ENCODE measurements at regions not wholly inside any gene's neighbourhood (a gene's known extent, or its start where the extent isn't known, plus 50 kb on each side); places are given as distances from the start of the nearest gene placed in this dataset.

- no peak overlapping the region for H3K27ac ChIP-seq (ENCODE audit: low read depth, low read length)
- no peak overlapping the region for H3K18ac ChIP-seq (ENCODE audit: low read length)
- H3K4ac ChIP-seq (ENCODE audit: low read depth, low read length): no peak overlapping the region
- H2BK12ac ChIP-seq (ENCODE audit: low read length): no peak overlapping the region
- no peak overlapping the region for H3K9ac ChIP-seq (ENCODE audit: low read length)
- H3K4me3 ChIP-seq (ENCODE audit: low read depth, low read length): no peak overlapping the region
- no peak overlapping the region for H3K4me2 ChIP-seq (ENCODE audit: low read length)
- H3K79me1 ChIP-seq (ENCODE audit: low read length): no peaks in the 10 kb centered on the region
- no peaks in the 10 kb centered on the region for H3K79me2 ChIP-seq (ENCODE audit: control insufficient read depth, insufficient read depth, low read length, poor library complexity)
- no peak overlapping the region for H4K91ac ChIP-seq (ENCODE audit: low read depth, low read length)
- H4K12ac ChIP-seq (ENCODE audit: low read depth, low read length): no peak overlapping the region
- DNase-seq: no peak
- H3K36me3 ChIP-seq (ENCODE audit: control insufficient read depth in 1 of 2, insufficient read depth in 2 of 2, low read length in 2 of 2): no peaks in the 10 kb centered on the region
- H2BK5ac ChIP-seq (ENCODE audit: low read depth, low read length, poor library complexity): no peak overlapping the region
- no peak overlapping the region for H2AK5ac ChIP-seq (ENCODE audit: low read length)
- no peak overlapping the region for H4K8ac ChIP-seq (ENCODE audit: low read depth, low read length)
- no peaks in the 10 kb centered on the region for H3K4me1 ChIP-seq (ENCODE audit: control insufficient read depth in 1 of 2, insufficient read depth in 2 of 2, low read length in 2 of 2)
- H2BK120ac ChIP-seq (ENCODE audit: insufficient read depth, low read length, poor library complexity): no peak overlapping the region
- no CpG with 5 or more reads among the region's 3 CpGs for WGBS (ENCODE audit: extremely low coverage, insufficient coverage, insufficient read length)
- no peak overlapping the region for H2AFZ ChIP-seq (ENCODE audit: insufficient read depth, low read length, poor library complexity)
- no peak overlapping the region for H3K14ac ChIP-seq (ENCODE audit: low read length)
- no peaks in the 10 kb centered on the region for H3K27me3 ChIP-seq (ENCODE audit: insufficient read depth, low read length)
- H3K23ac ChIP-seq (ENCODE audit: low read length): no peak overlapping the region
- H3K9me3 ChIP-seq (ENCODE audit: insufficient read depth, low read depth, low read length): no peaks in the 10 kb centered on the region
Measured at GRCh38 chr6:84501315-84501714, 263.1 kb downstream of the TBX18 start.

GRCh38 chr6:84500726-84501125 is 263.7 kb downstream of the TBX18 start:
- Histone ChIP-seq H4K12ac (ENCODE audit: low read depth, low read length) (no peak overlapping the region), H3K36me3 (ENCODE audit: control insufficient read depth in 1 of 2, insufficient read depth in 2 of 2, low read length in 2 of 2) (no peaks in the 10 kb centered on the region), H3K9ac (ENCODE audit: low read length) (no peak overlapping the region), H2BK12ac (ENCODE audit: low read length) (no peak overlapping the region), H3K14ac (ENCODE audit: low read length) (no peak overlapping the region), H3K27me3 (ENCODE audit: insufficient read depth, low read length) (no peaks in the 10 kb centered on the region), H3K4me1 (ENCODE audit: control insufficient read depth in 1 of 2, insufficient read depth in 2 of 2, low read length in 2 of 2) (no peaks in the 10 kb centered on the region), H3K4ac (ENCODE audit: low read depth, low read length) (no peak overlapping the region), H3K4me2 (ENCODE audit: low read length) (no peak overlapping the region), H3K9me3 (ENCODE audit: insufficient read depth, low read depth, low read length) (no peaks in the 10 kb centered on the region), H2BK5ac (ENCODE audit: low read depth, low read length, poor library complexity) (no peak overlapping the region), H3K79me2 (ENCODE audit: control insufficient read depth, insufficient read depth, low read length, poor library complexity) (no peaks in the 10 kb centered on the region), H4K91ac (ENCODE audit: low read depth, low read length) (no peak overlapping the region), H2AK5ac (ENCODE audit: low read length) (no peak overlapping the region), H2BK120ac (ENCODE audit: insufficient read depth, low read length, poor library complexity) (no peak overlapping the region), H2AFZ (ENCODE audit: insufficient read depth, low read length, poor library complexity) (no peak overlapping the region), H3K23ac (ENCODE audit: low read length) (no peak overlapping the region), H3K4me3 (ENCODE audit: low read depth, low read length) (no peak overlapping the region), H4K8ac (ENCODE audit: low read depth, low read length) (no peak overlapping the region), H3K79me1 (ENCODE audit: low read length) (no peaks in the 10 kb centered on the region), H3K27ac (ENCODE audit: low read depth, low read length) (no peak overlapping the region), H3K18ac (ENCODE audit: low read length) (no peak overlapping the region)
- no peak for DNase-seq
- no CpG with 5 or more reads among the region's 3 CpGs for WGBS (ENCODE audit: extremely low coverage, insufficient coverage, insufficient read length)

GRCh38 chr6:84498905-84499304 is 265.5 kb downstream of the TBX18 start:
- H2BK5ac ChIP-seq (ENCODE audit: low read depth, low read length, poor library complexity): no peak overlapping the region
- no peak overlapping the region for H2BK12ac ChIP-seq (ENCODE audit: low read length)
- H2BK120ac ChIP-seq (ENCODE audit: insufficient read depth, low read length, poor library complexity): no peak overlapping the region
- no peak overlapping the region for H3K27ac ChIP-seq (ENCODE audit: low read depth, low read length)
- H3K14ac ChIP-seq (ENCODE audit: low read length): no peak overlapping the region
- H3K4ac ChIP-seq (ENCODE audit: low read depth, low read length): no peak overlapping the region
- no peak overlapping the region for H2AFZ ChIP-seq (ENCODE audit: insufficient read depth, low read length, poor library complexity)
- WGBS (ENCODE audit: extremely low coverage, insufficient coverage, insufficient read length): no CpG with 5 or more reads among the region's 2 CpGs
- no peaks in the 10 kb centered on the region for H3K4me1 ChIP-seq (ENCODE audit: control insufficient read depth in 1 of 2, insufficient read depth in 2 of 2, low read length in 2 of 2)
- H3K79me1 ChIP-seq (ENCODE audit: low read length): no peaks in the 10 kb centered on the region
- no peak for DNase-seq
- no peaks in the 10 kb centered on the region for H3K27me3 ChIP-seq (ENCODE audit: insufficient read depth, low read length)
- no peak overlapping the region for H3K9ac ChIP-seq (ENCODE audit: low read length)
- H3K23ac ChIP-seq (ENCODE audit: low read length): no peak overlapping the region
- H3K4me3 ChIP-seq (ENCODE audit: low read depth, low read length): no peak overlapping the region
- no peak overlapping the region for H2AK5ac ChIP-seq (ENCODE audit: low read length)
- no peaks in the 10 kb centered on the region for H3K9me3 ChIP-seq (ENCODE audit: insufficient read depth, low read depth, low read length)
- H4K91ac ChIP-seq (ENCODE audit: low read depth, low read length): no peak overlapping the region
- H3K18ac ChIP-seq (ENCODE audit: low read length): no peak overlapping the region
- no peak overlapping the region for H4K12ac ChIP-seq (ENCODE audit: low read depth, low read length)
- no peak overlapping the region for H4K8ac ChIP-seq (ENCODE audit: low read depth, low read length)
- H3K4me2 ChIP-seq (ENCODE audit: low read length): no peak overlapping the region
- H3K79me2 ChIP-seq (ENCODE audit: control insufficient read depth, insufficient read depth, low read length, poor library complexity): no peaks in the 10 kb centered on the region
- H3K36me3 ChIP-seq (ENCODE audit: control insufficient read depth in 1 of 2, insufficient read depth in 2 of 2, low read length in 2 of 2): no peaks in the 10 kb centered on the region

GRCh38 chr6:84492241-84493165 is 265.1 kb upstream of the CEP162 start:
- Histone ChIP-seq H2BK12ac (ENCODE audit: low read length) (no peak overlapping the region), H2BK5ac (ENCODE audit: low read depth, low read length, poor library complexity) (no peak overlapping the region), H3K27ac (ENCODE audit: low read depth, low read length) (no peak overlapping the region), H2AFZ (ENCODE audit: insufficient read depth, low read length, poor library complexity) (no peak overlapping the region), H3K9me3 (ENCODE audit: insufficient read depth, low read depth, low read length) (no peaks in the 10 kb centered on the region), H4K91ac (ENCODE audit: low read depth, low read length) (no peak overlapping the region), H3K4ac (ENCODE audit: low read depth, low read length) (no peak overlapping the region), H3K14ac (ENCODE audit: low read length) (no peak overlapping the region), H3K36me3 (ENCODE audit: control insufficient read depth in 1 of 2, insufficient read depth in 2 of 2, low read length in 2 of 2) (no peaks in the 10 kb centered on the region), H3K4me1 (ENCODE audit: control insufficient read depth in 1 of 2, insufficient read depth in 2 of 2, low read length in 2 of 2) (no peaks in the 10 kb centered on the region), H3K79me2 (ENCODE audit: control insufficient read depth, insufficient read depth, low read length, poor library complexity) (no peaks in the 10 kb centered on the region), H3K79me1 (ENCODE audit: low read length) (no peaks in the 10 kb centered on the region), H3K4me2 (ENCODE audit: low read length) (no peak overlapping the region), H3K23ac (ENCODE audit: low read length) (no peak overlapping the region), H3K4me3 (ENCODE audit: low read depth, low read length) (no peak overlapping the region), H4K8ac (ENCODE audit: low read depth, low read length) (no peak overlapping the region), H3K27me3 (ENCODE audit: insufficient read depth, low read length) (no peaks in the 10 kb centered on the region), H3K18ac (ENCODE audit: low read length) (no peak overlapping the region), H3K9ac (ENCODE audit: low read length) (no peak overlapping the region), H2AK5ac (ENCODE audit: low read length) (no peak overlapping the region), H4K12ac (ENCODE audit: low read depth, low read length) (no peak overlapping the region), H2BK120ac (ENCODE audit: insufficient read depth, low read length, poor library complexity) (no peak overlapping the region)
- DNase-seq: no peak
- WGBS (ENCODE audit: extremely low coverage, insufficient coverage, insufficient read length): no CpG with 5 or more reads among the region's 13 CpGs

All from trophoblast cell (in vitro differentiated cells and primary cell).